Sigmoid colon (tissue), 6 donors: ENCODE measurements at regions not wholly inside any gene's neighbourhood (a gene's known extent, or its start where the extent isn't known, plus 50 kb on each side); places are given as distances from the start of the nearest gene placed in this dataset.

Source experiments
- DNase-seq: peaks from one replicate; pipeline ENCODE4 v3.0.0-alpha.2; 2019
- H3K27ac ChIP-seq, 4 donors: fragments of 200-600 bp; sonication (generic); one replicate each; pipeline ENCODE4 v1.5.1; 2016 to 2019; ENCODE audit warnings: mild to moderate bottlenecking in 1 of 4
- H3K27me3 ChIP-seq, 3 donors: fragments of 200-600 bp; sonication (generic); one replicate each; pipeline ENCODE4 v1.5.1; 2019; ENCODE audit warnings: mild to moderate bottlenecking in 1 of 3
- H3K36me3 ChIP-seq, 4 donors: fragments of 200-600 bp; sonication (generic); one replicate each; pipeline ENCODE4 v1.5.1; 2016 to 2019
- H3K4me1 ChIP-seq, 4 donors: fragments of 200-600 bp; sonication (generic); one replicate each; pipeline ENCODE4 v1.5.1; 2017 to 2019
- H3K4me3 ChIP-seq, 4 donors: fragments of 200-600 bp; sonication (generic); one replicate each; pipeline ENCODE4 v1.5.1; 2017 to 2019; ENCODE audit warnings: mild to moderate bottlenecking in 2 of 4, moderate library complexity in 1 of 4
- H3K9me3 ChIP-seq, 4 donors: fragments of 200-600 bp in 3 of 4; sonication (generic) in 3 of 4; one replicate each; pipeline versions ENCODE4 v1.5.1 to v1.6.1; 2013 to 2019
- EP300 ChIP-seq, 4 donors: sonication (generic); formaldehyde crosslinking; IDR thresholded peaks; one replicate each; pipeline ENCODE4 v1.6.1; 2017; ENCODE audit warnings: antibody characterized with exemption in 4 of 4
- POLR2A ChIP-seq, 2 donors: fragments of 450-650 bp; IDR thresholded peaks; one replicate each; pipeline ENCODE4 v1.6.1; 2016; ENCODE audit warnings: antibody characterized with exemption in 2 of 2, mild to moderate bottlenecking in 2 of 2, moderate library complexity in 2 of 2
- POLR2AphosphoS5 ChIP-seq, 4 donors: sonication (generic); formaldehyde crosslinking; IDR thresholded peaks; one replicate each; pipeline ENCODE4 v1.6.1; 2017; ENCODE audit warnings: antibody characterized with exemption in 4 of 4
- WGBS, 2 donors: extraction: QIAGEN DNeasy Blood & Tissue Kit; methylation state at CpG; one replicate each; pipeline ENCODE4 v1.1.7; 2013; 5-methylcytosine and 5-hydroxymethylcytosine counted together
- intact Hi-C: fragments of 100-400 bp; cut with DNase I; formaldehyde crosslinking; loops from one replicate; pipeline ENCODE4 v1.15.1; 2023
- TF ChIP-seq, protein P1 (sequence below), 4 experiments: fragments of 450-650 bp in 3 of 4; fragments of 200-600 bp in 1 of 4; IDR thresholded peaks; one replicate each; pipeline ENCODE4 v1.5.1; 2016 to 2019; ENCODE audit warnings: antibody characterized with exemption in 4 of 4, mild to moderate bottlenecking in 3 of 4, moderate library complexity in 2 of 4
- donor health status: healthy with polysubstance abuse.
- donor health status: healthy.

DNA sequence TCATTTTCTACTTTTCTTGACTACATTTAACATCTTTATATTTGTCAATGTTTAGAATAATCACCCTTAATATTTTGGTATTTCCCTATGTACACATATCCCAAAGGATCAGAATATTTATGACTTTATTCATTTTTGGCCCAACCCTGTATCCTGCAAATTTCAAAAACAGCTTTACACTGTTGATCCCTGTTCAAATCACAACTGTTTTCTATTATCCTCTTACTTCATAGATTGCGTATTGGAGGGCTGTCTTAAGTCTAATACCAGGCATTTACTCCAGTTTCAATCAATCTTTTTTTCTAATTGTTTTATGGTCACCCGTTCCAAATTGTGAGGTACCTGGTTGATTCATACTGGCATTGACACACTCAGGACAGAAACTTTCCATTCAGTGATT lies 107.9 kb downstream of the RPL22L1 start:
- no peaks in the 10 kb centered on the region for H3K36me3 ChIP-seq
- H3K27ac ChIP-seq, result no peak overlapping the region
- H3K27me3 ChIP-seq, result no peaks in the 10 kb centered on the region
- no peaks in the 10 kb centered on the region for H3K4me1 ChIP-seq
- no peak for DNase-seq
- no peaks in the 10 kb centered on the region for H3K9me3 ChIP-seq
- intact Hi-C loops, result no loop called here
- WGBS, 2 donors, result 87% methylated on average over 2 of the region's 2 CpGs
- no peak for TF ChIP-seq POLR2A (IDR thresholded peaks at IDR 0.05)
- no peak for TF ChIP-seq EP300 (IDR thresholded peaks at IDR 0.05)
- TF ChIP-seq, protein P1, sequence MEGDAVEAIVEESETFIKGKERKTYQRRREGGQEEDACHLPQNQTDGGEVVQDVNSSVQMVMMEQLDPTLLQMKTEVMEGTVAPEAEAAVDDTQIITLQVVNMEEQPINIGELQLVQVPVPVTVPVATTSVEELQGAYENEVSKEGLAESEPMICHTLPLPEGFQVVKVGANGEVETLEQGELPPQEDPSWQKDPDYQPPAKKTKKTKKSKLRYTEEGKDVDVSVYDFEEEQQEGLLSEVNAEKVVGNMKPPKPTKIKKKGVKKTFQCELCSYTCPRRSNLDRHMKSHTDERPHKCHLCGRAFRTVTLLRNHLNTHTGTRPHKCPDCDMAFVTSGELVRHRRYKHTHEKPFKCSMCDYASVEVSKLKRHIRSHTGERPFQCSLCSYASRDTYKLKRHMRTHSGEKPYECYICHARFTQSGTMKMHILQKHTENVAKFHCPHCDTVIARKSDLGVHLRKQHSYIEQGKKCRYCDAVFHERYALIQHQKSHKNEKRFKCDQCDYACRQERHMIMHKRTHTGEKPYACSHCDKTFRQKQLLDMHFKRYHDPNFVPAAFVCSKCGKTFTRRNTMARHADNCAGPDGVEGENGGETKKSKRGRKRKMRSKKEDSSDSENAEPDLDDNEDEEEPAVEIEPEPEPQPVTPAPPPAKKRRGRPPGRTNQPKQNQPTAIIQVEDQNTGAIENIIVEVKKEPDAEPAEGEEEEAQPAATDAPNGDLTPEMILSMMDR (IDR thresholded peaks at IDR 0.05), result no peak
- no peak for TF ChIP-seq POLR2AphosphoS5 (IDR thresholded peaks at IDR 0.05)
- H3K4me3 ChIP-seq, result no peak overlapping the region

DNA sequence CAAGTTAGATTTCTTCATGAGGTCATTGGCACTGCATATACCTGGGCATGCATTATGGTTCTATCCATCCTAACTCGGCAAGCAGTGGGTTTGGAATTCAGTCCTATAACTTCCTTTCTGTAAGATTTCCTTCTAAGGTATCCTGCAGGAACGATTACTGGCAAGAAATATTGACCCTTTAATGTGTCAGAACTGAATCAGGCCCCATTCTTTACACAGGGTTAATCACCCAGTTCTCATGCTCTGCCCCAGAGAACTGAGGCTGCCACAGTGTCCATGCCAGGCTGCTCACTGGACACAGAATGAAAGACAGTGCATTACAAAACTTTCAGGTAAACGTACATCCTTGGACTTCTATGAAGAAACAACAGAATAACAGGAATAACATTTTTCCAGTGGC lies 108.9 kb downstream of the RPL22L1 start:
- Histone ChIP-seq H3K4me1 (no peaks in the 10 kb centered on the region), H3K9me3 (no peaks in the 10 kb centered on the region), H3K27me3 (no peaks in the 10 kb centered on the region), H3K27ac (no peak overlapping the region), H3K4me3 (no peak overlapping the region), H3K36me3 (no peaks in the 10 kb centered on the region)
- TF ChIP-seq POLR2A (IDR thresholded peaks at IDR 0.05) (no peak), POLR2AphosphoS5 (IDR thresholded peaks at IDR 0.05) (no peak)
- TF ChIP-seq, protein P1 (IDR thresholded peaks at IDR 0.05), result no peak
- DNase-seq, result no peak
- intact Hi-C loops, result no loop called here
- 71 to 72% methylated on average over 3 of the region's 3 CpGs for WGBS, 2 donors

- Histone ChIP-seq H3K4me1 (no peaks in the 10 kb centered on the region), H3K27me3 (no peaks in the 10 kb centered on the region), H3K4me3 (no peak overlapping the region), H3K27ac (no peak overlapping the region), H3K36me3 (no peaks in the 10 kb centered on the region), H3K9me3 (no peaks in the 10 kb centered on the region)
- WGBS, 2 donors, result 36 to 70% methylated on average over 1 of the region's 1 CpG
- TF ChIP-seq POLR2AphosphoS5 (IDR thresholded peaks at IDR 0.05) (no peak), POLR2A (IDR thresholded peaks at IDR 0.05) (no peak), EP300 (IDR thresholded peaks at IDR 0.05) (no peak)
- TF ChIP-seq, protein P1 (IDR thresholded peaks at IDR 0.05), result no peak
- intact Hi-C loops, result no loop called here
- DNase-seq, result no peak
Observed at GRCh38 chr3:170760174-170760526, 109.8 kb downstream of the RPL22L1 start.

GRCh38 chr3:170759511-170760173 lies 110.4 kb downstream of the RPL22L1 start:
- 19 to 57% methylated on average over 5 of the region's 5 CpGs for WGBS, 2 donors
- TF ChIP-seq, protein P1 (IDR thresholded peaks at IDR 0.05), result no peak
- TF ChIP-seq EP300 (IDR thresholded peaks at IDR 0.05) (no peak), POLR2AphosphoS5 (IDR thresholded peaks at IDR 0.05) (no peak), POLR2A (IDR thresholded peaks at IDR 0.05) (no peak)
- Histone ChIP-seq H3K36me3 (no peaks in the 10 kb centered on the region), H3K9me3 (no peaks in the 10 kb centered on the region), H3K27me3 (no peaks in the 10 kb centered on the region), H3K4me3 (no peak overlapping the region), H3K27ac (no peak overlapping the region), H3K4me1 (no peaks in the 10 kb centered on the region)
- no peak for DNase-seq
- intact Hi-C loops, result no loop called here

DNA sequence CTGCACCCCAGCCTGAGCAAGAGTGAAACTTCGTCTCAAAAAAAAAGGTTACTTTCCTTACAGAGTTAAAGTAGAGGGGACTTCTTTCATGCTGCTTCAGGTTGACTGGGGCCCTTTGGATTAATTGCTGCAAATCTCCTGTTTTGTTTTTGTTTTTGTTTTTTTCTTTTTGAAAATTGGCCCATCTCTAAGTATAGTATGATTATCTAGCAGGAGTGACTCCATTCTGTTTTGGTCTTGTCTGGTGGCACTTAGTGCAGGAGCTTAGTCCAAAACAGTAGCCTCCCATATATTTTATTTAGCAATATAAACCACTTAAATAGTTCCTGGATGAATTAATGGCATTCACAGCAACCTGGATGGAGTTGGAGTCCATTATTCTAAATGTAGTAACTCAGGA lies 113.0 kb downstream of the RPL22L1 start:
- intact Hi-C loops, result no loop called here
- Histone ChIP-seq H3K9me3 (no peaks in the 10 kb centered on the region), H3K36me3 (no peaks in the 10 kb centered on the region), H3K27ac (no peak overlapping the region), H3K4me3 (no peak overlapping the region), H3K4me1 (peaks cover 0 to under 1% (median 0%) of the 10 kb centered on the region in 4 donors), H3K27me3 (no peaks in the 10 kb centered on the region)
- 91 to 94% methylated on average over 1 of the region's 1 CpG for WGBS, 2 donors
- no peak for DNase-seq
- TF ChIP-seq POLR2AphosphoS5 (IDR thresholded peaks at IDR 0.05) (no peak), EP300 (IDR thresholded peaks at IDR 0.05) (no peak), POLR2A (IDR thresholded peaks at IDR 0.05) (no peak)
- TF ChIP-seq, protein P1 (IDR thresholded peaks at IDR 0.05), result no peak
